OCI-LY7 (cell line): ENCODE measurements at regions not wholly inside any gene's neighbourhood (a gene's known extent, or its start where the extent isn't known, plus 50 kb on each side); places are given as distances from the start of the nearest gene placed in this dataset.

Experiments used
- BruUV-seq: library from RNA; stranded (reverse); fragments of 400-500 nt; replicated peaks from 2 replicates; lab custom pipeline; 2021; lab: Mats Ljungman, UMichigan
- CTCF ChIA-PET: fragments of 300-600 bp; sonication (Branson Sonifier 250); formaldehyde crosslinking; loops from one replicate; lab custom pipeline; 2022; ENCODE audit warnings: antibody characterized with exemption; ENCODE audit not compliant: unreplicated experiment; lab: Charles Lee
- POLR2A ChIA-PET: fragments of 300-600 bp; sonication (Branson Sonifier 250); formaldehyde crosslinking; loops from one replicate; lab custom pipeline; 2022; ENCODE audit warnings: antibody characterized with exemption; lab: Charles Lee
- DNase-seq: peaks from one replicate; pipeline ENCODE4 v3.0.0-alpha.2; 2015; ENCODE audit warnings: low spot score
- H2AFZ ChIP-seq: fragments of 200-600 bp; sonication (generic), shearing (Covaris generic); 2 replicates; pipeline ENCODE4 v1.6.1; 2014; ENCODE audit warnings: mild to moderate bottlenecking, antibody characterized with exemption, low read length, moderate library complexity
- H3K27ac ChIP-seq: fragments of 200-600 bp; sonication (generic); 2 replicates; pipeline ENCODE4 v1.5.1; 2014; ENCODE audit warnings: mixed run types, low read depth, mild to moderate bottlenecking, moderate library complexity, low read length, inconsistent platforms; ENCODE audit not compliant: poor library complexity, severe bottlenecking
- H3K36me3 ChIP-seq: fragments of 200-600 bp; sonication (generic); 2 replicates; pipeline ENCODE4 v1.6.1; 2014; ENCODE audit warnings: mild to moderate bottlenecking, antibody characterized with exemption, low read length, moderate library complexity, mixed read lengths; ENCODE audit not compliant: insufficient read depth
- H3K4me1 ChIP-seq: fragments of 200-600 bp; sonication (generic); 2 replicates; pipeline ENCODE4 v1.5.1; 2014; ENCODE audit warnings: mild to moderate bottlenecking, low read length; ENCODE audit not compliant: insufficient read depth, poor library complexity, severe bottlenecking
- H3K4me2 ChIP-seq: fragments of 200-600 bp; sonication (generic); 2 replicates; pipeline ENCODE4 v1.6.1; 2014; ENCODE audit warnings: mild to moderate bottlenecking, low read length
- H3K4me3 ChIP-seq: fragments of 200-600 bp; sonication (generic); 2 replicates; pipeline ENCODE4 v1.5.1; 2014; ENCODE audit warnings: mild to moderate bottlenecking, low read depth, low read length; ENCODE audit not compliant: poor library complexity, severe bottlenecking
- H3K79me2 ChIP-seq: fragments of 200-600 bp; sonication (generic); 2 replicates; pipeline ENCODE4 v1.6.1; 2016; ENCODE audit warnings: low read depth, mild to moderate bottlenecking, low read length, moderate library complexity, mixed read lengths; ENCODE audit not compliant: insufficient read depth
- H3K9me2 ChIP-seq: fragments of 200-600 bp; sonication (generic); 2 replicates; pipeline ENCODE4 v1.6.1; 2016; ENCODE audit warnings: mild to moderate bottlenecking, low read length, mixed read lengths; ENCODE audit not compliant: insufficient read depth
- H3K9me3 ChIP-seq: fragments of 200-600 bp; sonication (generic); 2 replicates; pipeline ENCODE4 v1.6.1; 2014; ENCODE audit warnings: mild to moderate bottlenecking, mixed run types, low read length, mixed read lengths
- H4K20me1 ChIP-seq: fragments of 200-600 bp; sonication (generic); 2 replicates; pipeline ENCODE4 v1.6.1; 2014; ENCODE audit warnings: mild to moderate bottlenecking, antibody characterized with exemption, low read length, moderate library complexity, mixed read lengths; ENCODE audit not compliant: insufficient read depth
- CTCF ChIP-seq: fragments of 200-600 bp; sonication (generic); conservative IDR thresholded peaks from 2 replicates; pipeline ENCODE4 v1.5.1; 2014; ENCODE audit warnings: mild to moderate bottlenecking, antibody characterized with exemption, low read length, moderate library complexity, mixed read lengths
- EZH2phosphoT487 ChIP-seq: fragments of 200-600 bp; sonication (generic); IDR thresholded peaks from 2 replicates; pipeline ENCODE4 v1.6.1; 2018; ENCODE audit warnings: low read depth, borderline replicate concordance, mild to moderate bottlenecking, mixed run types, antibody characterized with exemption, low read length, moderate library complexity, mixed read lengths
- intact Hi-C: fragments of 100-400 bp; cut with micrococcal nuclease; formaldehyde crosslinking; loops from one replicate; pipeline ENCODE4 v1.10.0; 2022; ENCODE audit not compliant: unreplicated experiment

DNA sequence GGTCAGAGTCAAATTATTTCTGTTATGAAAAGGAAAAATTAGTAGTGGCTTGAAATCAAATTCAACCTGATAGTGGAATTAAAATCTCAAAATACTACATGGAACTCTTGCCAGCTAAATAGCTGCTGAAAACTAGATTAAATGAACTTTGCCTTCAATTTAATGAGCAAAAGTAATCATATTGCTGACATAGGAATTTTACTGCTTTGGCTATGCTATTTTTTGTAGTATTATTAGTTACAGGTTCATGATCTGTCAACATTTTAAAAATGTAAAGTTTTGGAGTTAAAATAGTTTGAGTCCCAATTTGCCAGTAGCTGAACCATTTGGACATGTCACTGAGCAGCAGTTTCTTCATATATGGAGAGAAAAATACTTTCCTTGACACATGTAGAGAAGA lies 81.4 kb downstream of the RERGL start:
- no peak overlapping the region for H3K4me3 ChIP-seq

DNA sequence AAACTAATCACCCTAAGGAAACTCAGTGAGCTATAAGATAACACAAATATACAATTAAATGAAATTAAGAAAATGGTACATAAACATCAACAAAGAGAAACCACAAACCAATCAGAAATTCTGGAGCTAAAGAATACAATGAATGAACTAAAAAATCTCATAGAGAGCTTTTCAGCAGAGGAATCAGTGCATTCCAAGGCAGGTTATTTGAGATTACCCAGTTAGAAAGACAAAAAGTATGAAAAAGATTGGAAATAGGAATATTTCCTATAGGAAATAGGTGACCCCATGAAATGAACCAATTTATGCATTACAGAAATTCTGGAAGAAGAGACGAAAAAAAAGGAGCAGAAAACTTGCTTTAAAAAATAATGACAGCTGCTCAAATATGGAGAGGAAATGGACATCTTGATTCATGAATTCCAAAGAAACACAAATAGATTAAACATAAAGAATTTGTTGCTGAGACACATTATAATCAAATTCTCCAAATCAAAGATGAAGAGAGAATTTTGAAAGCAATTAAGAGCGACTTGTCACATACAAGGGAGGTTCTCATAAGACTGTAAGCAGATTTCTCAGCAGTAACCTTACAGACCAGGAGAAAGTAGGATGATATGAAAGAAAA lies 90.7 kb downstream of the RERGL start:
- no peak overlapping the region for H3K4me2 ChIP-seq
- no peaks in the 10 kb centered on the region for H3K79me2 ChIP-seq
- H3K4me3 ChIP-seq = no peak overlapping the region
- no peaks in the 10 kb centered on the region for H4K20me1 ChIP-seq
- BruUV-seq = no TSS peak
- no peaks in the 10 kb centered on the region for H3K36me3 ChIP-seq
- TF ChIP-seq CTCF = no peak
- TF ChIP-seq EZH2phosphoT487 = no peak
- no peaks in the 10 kb centered on the region for H3K4me1 ChIP-seq
- CTCF ChIA-PET = no interaction called here
- DNase-seq = peak; percentile 9
- POLR2A ChIA-PET = interaction anchor here (0.8 kb wide), 1 partner anchor 18 kb away, joined by 4 read pairs; no protein-coding TSS in a partner anchor
- H3K9me3 ChIP-seq = peaks cover 15% of the 10 kb centered on the region; the same call in 1 of the 2 replicates
- intact Hi-C loops = no loop called here
- no peak overlapping the region for H2AFZ ChIP-seq
- no peak overlapping the region for H3K27ac ChIP-seq
- 0 out of 2 replicates have a peak, but pooled peaks cover 4% of the 10 kb centered on the region for H3K9me2 ChIP-seq

More for the DNA sequence above, 81.4 kb downstream of the RERGL start:
- TF ChIP-seq CTCF (no peak), EZH2phosphoT487 (no peak)
- Histone ChIP-seq H3K9me3 (no peaks in the 10 kb centered on the region), H3K4me1 (no peaks in the 10 kb centered on the region), H3K36me3 (no peaks in the 10 kb centered on the region), H4K20me1 (no peaks in the 10 kb centered on the region), H3K27ac (no peak overlapping the region), H3K9me2 (0 out of 2 replicates have a peak, but pooled peaks cover under 1% of the 10 kb centered on the region), H3K79me2 (no peaks in the 10 kb centered on the region), H2AFZ (no peak overlapping the region), H3K4me2 (no peak overlapping the region)
- POLR2A ChIA-PET = no interaction called here
- no TSS peak for BruUV-seq
- intact Hi-C loops = no loop called here
- no peak for DNase-seq
- CTCF ChIA-PET = no interaction called here

DNA sequence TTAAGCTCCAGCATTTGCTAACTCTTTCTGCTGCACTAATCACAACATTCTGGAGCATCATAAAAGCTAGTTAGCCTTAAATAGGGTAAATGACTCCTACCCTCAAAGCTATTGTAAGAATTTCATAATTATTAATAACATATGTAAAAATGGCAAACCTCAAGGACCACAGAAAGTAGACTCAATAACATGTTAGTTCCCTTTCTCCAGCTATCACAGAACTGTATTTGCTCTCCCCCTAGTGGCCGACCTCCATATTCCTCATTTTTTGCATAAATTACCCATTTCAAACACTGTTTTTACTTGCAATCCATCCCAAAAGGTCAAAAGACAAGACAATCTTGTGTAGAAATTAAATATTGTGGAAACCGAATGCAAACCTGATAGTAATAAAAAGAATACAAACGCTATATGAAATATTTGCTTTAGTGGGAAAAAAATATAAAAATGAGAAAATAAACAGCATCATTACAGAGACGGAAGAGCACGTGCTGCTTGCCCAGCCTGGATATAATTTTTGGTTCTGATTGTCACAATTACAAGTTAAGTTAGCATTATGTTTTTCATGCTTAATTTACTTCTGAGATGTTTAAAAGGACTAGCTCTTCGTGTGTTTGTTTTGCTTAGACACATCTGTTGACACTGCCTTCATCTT lies 97.9 kb downstream of the RERGL start:
- Histone ChIP-seq H3K4me3 (no peak overlapping the region), H2AFZ (no peak overlapping the region), H3K27ac (no peak overlapping the region), H3K4me1 (no peaks in the 10 kb centered on the region), H3K36me3 (no peaks in the 10 kb centered on the region), H3K79me2 (no peaks in the 10 kb centered on the region), H3K9me3 (no peaks in the 10 kb centered on the region), H3K9me2 (no peaks in the 10 kb centered on the region), H3K4me2 (no peak overlapping the region), H4K20me1 (no peaks in the 10 kb centered on the region)
- peak; percentile 50 for DNase-seq
- ChIA-PET CTCF (interaction anchor here (0.8 kb wide), 1 partner anchor 9 kb away, joined by 3 read pairs; no protein-coding TSS in a partner anchor), POLR2A (interaction anchor here (0.6 to 1.8 kb wide), 6 partner anchors 9 to 726 kb away, joined by 3 to 7 read pairs (median 4); no protein-coding TSS in a partner anchor)
- TF ChIP-seq EZH2phosphoT487 (no peak), CTCF (peak; percentile 93)
- BruUV-seq = no TSS peak
- intact Hi-C loops = no loop called here
